ELR (cell line): ENCODE measurements at regions not wholly inside any gene's neighbourhood (a gene's known extent, or its start where the extent isn't known, plus 50 kb on each side); places are given as distances from the start of the nearest gene placed in this dataset.
"Not testable (repeated sequence)": the region's sequence is repeated elsewhere in the genome, so short reads cannot be mapped to it uniquely, and the experiment has no call there.

Source experiments
- DNase-seq: peaks from one replicate; pipeline ENCODE4 v3.0.0-alpha.2; 2015; ENCODE audit warnings: low read depth

GRCh38 chr6:9308284-9308683 is 872.9 kb upstream of the SLC35B3 start:
- no peak for DNase-seq

GRCh38 chr6:9307786-9308185 is 872.4 kb upstream of the SLC35B3 start:
- no peak for DNase-seq

GRCh38 chr6:9307187-9307586 is 871.8 kb upstream of the SLC35B3 start:
- DNase-seq, result no peak

GRCh38 chr6:9295644-9296043 is 860.3 kb upstream of the SLC35B3 start:
- no peak for DNase-seq

- DNase-seq, result no peak
Measured at GRCh38 chr6:9292975-9293374, 857.6 kb upstream of the SLC35B3 start.

GRCh38 chr6:9290342-9290741 is 855.0 kb upstream of the SLC35B3 start:
- not testable (repeated sequence) for DNase-seq

- DNase-seq, result no peak
Measured at GRCh38 chr6:9272671-9273070, 837.3 kb upstream of the SLC35B3 start.

GRCh38 chr6:9266741-9267140 is 831.4 kb upstream of the SLC35B3 start:
- no peak for DNase-seq

GRCh38 chr6:9257215-9257614 is 821.9 kb upstream of the SLC35B3 start:
- no peak for DNase-seq

GRCh38 chr6:9254251-9254650 is 818.9 kb upstream of the SLC35B3 start:
- no peak for DNase-seq

GRCh38 chr6:9252799-9253198 is 817.5 kb upstream of the SLC35B3 start:
- no peak for DNase-seq

- peak; percentile 66 for DNase-seq
Measured at GRCh38 chr6:9250852-9251251, 815.5 kb upstream of the SLC35B3 start.

GRCh38 chr6:9248133-9248532 is 812.8 kb upstream of the SLC35B3 start:
- peak; percentile 8 for DNase-seq

GRCh38 chr6:9240861-9241260 is 805.5 kb upstream of the SLC35B3 start:
- DNase-seq, result no peak

- DNase-seq, result no peak
Measured at GRCh38 chr6:9236443-9236842, 801.1 kb upstream of the SLC35B3 start.

- DNase-seq, result no peak
Measured at GRCh38 chr6:9233686-9234085, 798.3 kb upstream of the SLC35B3 start.

GRCh38 chr6:9233226-9233625 is 797.9 kb upstream of the SLC35B3 start:
- no peak for DNase-seq

- no peak for DNase-seq
Measured at GRCh38 chr6:9225441-9225871, 790.1 kb upstream of the SLC35B3 start.

GRCh38 chr6:9224539-9224938 is 789.2 kb upstream of the SLC35B3 start:
- peak; percentile 30 for DNase-seq

- not testable (repeated sequence) for DNase-seq
Measured at GRCh38 chr6:9213717-9214116, 778.4 kb upstream of the SLC35B3 start.

GRCh38 chr6:9208966-9209365 is 773.6 kb upstream of the SLC35B3 start:
- DNase-seq, result no peak

- DNase-seq, result peak; percentile 26
Measured at GRCh38 chr6:9205645-9206044, 770.3 kb upstream of the SLC35B3 start.

GRCh38 chr6:9204171-9204570 is 768.8 kb upstream of the SLC35B3 start:
- peak; percentile 92 for DNase-seq

- no peak for DNase-seq
Measured at GRCh38 chr6:9200712-9201111, 765.4 kb upstream of the SLC35B3 start.

GRCh38 chr6:9197726-9198125 is 762.4 kb upstream of the SLC35B3 start:
- DNase-seq, result peak; percentile 3
